WTC11 (cell line): ENCODE measurements at regions not wholly inside any gene's neighbourhood (a gene's known extent, or its start where the extent isn't known, plus 50 kb on each side); places are given as distances from the start of the nearest gene placed in this dataset.

Experiments
- ATAC-seq: fragments of 200-7000 bp; cut with Tn5 transposase; 2 replicates; pipeline ENCODE4 v1.10.0; 2021; ENCODE audit warnings: mild to moderate bottlenecking, moderate library complexity
- CTCF ChIA-PET: fragments of 300-600 bp; sonication (Branson Sonifier 250); formaldehyde crosslinking; loops from one replicate; lab custom pipeline; 2021; ENCODE audit warnings: antibody characterized with exemption; lab: Charles Lee
- POLR2A ChIA-PET: fragments of 350-600 bp; sonication (Branson Sonifier 250); formaldehyde crosslinking; loops from one replicate; lab custom pipeline; 2021; ENCODE audit warnings: antibody characterized with exemption; lab: Charles Lee
- DNase-seq: peaks from one replicate; pipeline ENCODE4 v3.0.0; 2021; ENCODE audit warnings: low spot score
- H3K27ac Mint-ChIP-seq: 2 replicates; pipeline ENCODE4 v1.8.0; 2021; ENCODE audit warnings: mixed read lengths
- H3K27me3 Mint-ChIP-seq: 2 replicates; pipeline ENCODE4 v1.8.0; 2021; ENCODE audit warnings: low read depth, mild to moderate bottlenecking, moderate library complexity, mixed read lengths
- H3K36me3 Mint-ChIP-seq: 2 replicates; pipeline ENCODE4 v1.8.0; 2021; ENCODE audit warnings: mixed read lengths
- H3K4me1 Mint-ChIP-seq: 2 replicates; pipeline ENCODE4 v1.8.0; 2022; ENCODE audit warnings: mixed read lengths
- H3K4me3 Mint-ChIP-seq: 2 replicates; pipeline ENCODE4 v1.8.0; 2021; ENCODE audit warnings: mild to moderate bottlenecking, moderate library complexity, mixed read lengths
- H3K9me3 Mint-ChIP-seq: 2 replicates; pipeline ENCODE4 v1.8.0; 2021; ENCODE audit warnings: mixed read lengths
- AFF4 ChIP-seq: sonication (generic); formaldehyde crosslinking; IDR thresholded peaks from 2 replicates; pipeline ENCODE4 v1.8.1; 2023; ENCODE audit warnings: mild to moderate bottlenecking, missing genetic modification reagents, borderline replicate concordance
- AR ChIP-seq: fragments of 250-450 bp; sonication (Bioruptor Pico); IDR thresholded peaks from 2 replicates; pipeline ENCODE4 v1.9.0; 2021; ENCODE audit warnings: mild to moderate bottlenecking
- E2F1 ChIP-seq: sonication (generic); formaldehyde crosslinking; IDR thresholded peaks from 2 replicates; pipeline ENCODE4 v1.8.0; 2022; ENCODE audit warnings: mild to moderate bottlenecking, missing genetic modification reagents
- ETV6 ChIP-seq: sonication (generic); formaldehyde crosslinking; IDR thresholded peaks from 2 replicates; pipeline ENCODE4 v1.8.1; 2022; ENCODE audit warnings: mild to moderate bottlenecking, missing genetic modification reagents
- IRF1 ChIP-seq: sonication (generic); formaldehyde crosslinking; IDR thresholded peaks from 2 replicates; pipeline ENCODE4 v1.8.0; 2023; ENCODE audit warnings: missing genetic modification reagents
- JUN ChIP-seq: sonication (generic); formaldehyde crosslinking; IDR thresholded peaks from 2 replicates; pipeline ENCODE4 v1.8.0; 2023; ENCODE audit warnings: mild to moderate bottlenecking, missing genetic modification reagents
- NFATC4 ChIP-seq: fragments of 250-450 bp; sonication (Bioruptor Pico); IDR thresholded peaks from 2 replicates; pipeline ENCODE4 v1.9.0; 2021; ENCODE audit warnings: mild to moderate bottlenecking
- NFYB ChIP-seq: sonication (generic); formaldehyde crosslinking; conservative IDR thresholded peaks from 2 replicates; pipeline ENCODE4 v1.8.0; 2022; ENCODE audit warnings: low read depth, missing genetic modification reagents
- OVOL2 ChIP-seq: fragments of 250-450 bp; sonication (Bioruptor Pico); IDR thresholded peaks from 2 replicates; pipeline ENCODE4 v1.9.0; 2021; ENCODE audit warnings: mild to moderate bottlenecking, borderline replicate concordance
- SMAD3 ChIP-seq: sonication (generic); formaldehyde crosslinking; IDR thresholded peaks from 2 replicates; pipeline ENCODE4 v1.8.0; 2022; ENCODE audit warnings: missing genetic modification reagents, mild to moderate bottlenecking, borderline replicate concordance
- TEAD1 ChIP-seq: sonication (generic); formaldehyde crosslinking; IDR thresholded peaks from 2 replicates; pipeline ENCODE4 v1.8.0; 2022; ENCODE audit warnings: mild to moderate bottlenecking, missing genetic modification reagents
- TP53 ChIP-seq: sonication (generic); formaldehyde crosslinking; IDR thresholded peaks from 2 replicates; pipeline ENCODE4 v1.8.1; 2023; ENCODE audit warnings: mild to moderate bottlenecking, missing genetic modification reagents
- ZBTB21 ChIP-seq: sonication (generic); formaldehyde crosslinking; IDR thresholded peaks from 2 replicates; pipeline ENCODE4 v1.8.1; 2023; ENCODE audit warnings: mild to moderate bottlenecking, missing genetic modification reagents, borderline replicate concordance
- ZBTB43 ChIP-seq: sonication (generic); formaldehyde crosslinking; IDR thresholded peaks from 2 replicates; pipeline ENCODE4 v1.8.1; 2023; ENCODE audit warnings: mild to moderate bottlenecking, missing genetic modification reagents
- ZNF263 ChIP-seq: sonication (generic); formaldehyde crosslinking; IDR thresholded peaks from 2 replicates; pipeline ENCODE4 v1.8.1; 2022; ENCODE audit warnings: low read depth, mild to moderate bottlenecking, moderate library complexity, missing genetic modification reagents
- ZNF396 ChIP-seq: fragments of 250-450 bp; sonication (Bioruptor Pico); IDR thresholded peaks from 2 replicates; pipeline ENCODE4 v1.8.0; 2021; ENCODE audit warnings: mild to moderate bottlenecking, moderate library complexity, borderline replicate concordance
- ZNF425 ChIP-seq: fragments of 250-450 bp; sonication (Bioruptor Pico); conservative IDR thresholded peaks from 2 replicates; pipeline ENCODE4 v1.9.0; 2021; ENCODE audit warnings: mild to moderate bottlenecking

- TF ChIP-seq NFATC4 (CRISPR knock-in tag) (no peak), ZBTB43 (no peak), TP53 (CRISPR knock-in tag) (no peak), ZNF425 (CRISPR knock-in tag) (no peak), JUN (no peak), ZNF396 (CRISPR knock-in tag) (no peak), ETV6 (CRISPR knock-in tag) (no peak), OVOL2 (CRISPR knock-in tag) (no peak), TEAD1 (CRISPR knock-in tag) (no peak), SMAD3 (CRISPR knock-in tag) (no peak), ZBTB21 (CRISPR knock-in tag) (no peak)
- Mint-ChIP-seq H3K27ac (no peak overlapping the region), H3K4me3 (no peak overlapping the region), H3K27me3 (no peaks in the 10 kb centered on the region; the same call in 1 of the 2 replicates), H3K36me3 (peaks cover 4% of the 10 kb centered on the region), H3K9me3 (peaks cover 20% of the 10 kb centered on the region), H3K4me1 (no peaks in the 10 kb centered on the region)
- ATAC-seq (no peak), DNase-seq (no peak)
- POLR2A ChIA-PET: no interaction called here
- CTCF ChIA-PET: no interaction called here
Measured at GRCh38 chr9:86672301-86672700, 275.0 kb downstream of the GAS1 start.

GRCh38 chr9:86671018-86671417, 276.3 kb downstream of the GAS1 start:
- no peaks in the 10 kb centered on the region for H3K4me1 Mint-ChIP-seq
- no peak for ATAC-seq
- TF ChIP-seq ZNF425 (CRISPR knock-in tag): no peak
- TF ChIP-seq ZNF263 (CRISPR knock-in tag): no peak
- no peak for TF ChIP-seq E2F1
- no peak for TF ChIP-seq AR
- no peak for TF ChIP-seq JUN
- no peak for TF ChIP-seq IRF1 (CRISPR knock-in tag)
- TF ChIP-seq NFYB (CRISPR knock-in tag): no peak
- TF ChIP-seq TP53 (CRISPR knock-in tag): no peak
- TF ChIP-seq AFF4: no peak
- no peak overlapping the region for H3K4me3 Mint-ChIP-seq
- DNase-seq: no peak
- CTCF ChIA-PET: no interaction called here
- peaks cover 23% of the 10 kb centered on the region for H3K9me3 Mint-ChIP-seq
- POLR2A ChIA-PET: no interaction called here
- H3K27me3 Mint-ChIP-seq: no peaks in the 10 kb centered on the region; the same call in 1 of the 2 replicates
- H3K36me3 Mint-ChIP-seq: peaks cover 4% of the 10 kb centered on the region
- no peak overlapping the region for H3K27ac Mint-ChIP-seq
